AG04450 (cell line): ENCODE measurements at regions not wholly inside any gene's neighbourhood (a gene's known extent, or its start where the extent isn't known, plus 50 kb on each side); places are given as distances from the start of the nearest gene placed in this dataset.

ENCODE experiments used
- CTCF ChIA-PET: fragments of 300-600, 350-600 bp; formaldehyde crosslinking; extraction: SDS; loops from one replicate; lab custom pipeline; 2022; ENCODE audit warnings: antibody characterized with exemption, inconsistent platforms; lab: Charles Lee
- POLR2A ChIA-PET: fragments of 350-600 bp; formaldehyde crosslinking; extraction: SDS; loops from one replicate; lab custom pipeline; 2021; ENCODE audit warnings: antibody characterized with exemption, inconsistent platforms; lab: Yijun Ruan, JAX
- DNase-seq: peaks from one replicate; pipeline ENCODE4 v3.0.0-alpha.2; 2011; ENCODE audit warnings: low read depth, low spot score
- H3K27ac ChIP-seq: one replicate; pipeline ENCODE4 v1.5.1; 2012; ENCODE audit warnings: low read depth, low read length, control low read depth
- H3K27me3 ChIP-seq: one replicate; pipeline ENCODE4 v1.6.0; 2012; ENCODE audit warnings: low read length; ENCODE audit not compliant: control insufficient read depth, insufficient read depth
- H3K4me3 ChIP-seq: 2 replicates; pipeline ENCODE4 v1.5.1; 2011; ENCODE audit warnings: mild to moderate bottlenecking, low read depth, low read length, control low read depth
- H3K9me3 ChIP-seq: 2 replicates; pipeline ENCODE4 v1.5.1; 2012; ENCODE audit warnings: low read length; ENCODE audit not compliant: control insufficient read depth, insufficient read depth
- CTCF ChIP-seq: IDR thresholded peaks from 2 replicates; pipeline ENCODE4 v1.5.1; 2011; ENCODE audit warnings: low read depth, low read length, control low read depth, inconsistent platforms

GRCh38 chr6:19153981-19154295 is 683.2 kb upstream of the ID4 start:
- CTCF ChIA-PET: no interaction called here
- POLR2A ChIA-PET: interaction anchor here (0.6 kb wide), 1 partner anchor 263 kb away, joined by 5 read pairs; no protein-coding TSS in a partner anchor
- no peak for TF ChIP-seq CTCF

GRCh38 chr6:19156443-19156842 is 680.7 kb upstream of the ID4 start:
- ChIA-PET CTCF (no interaction called here), POLR2A (no interaction called here)
- Histone ChIP-seq H3K9me3 (no peaks in the 10 kb centered on the region), H3K27ac (no peak overlapping the region), H3K27me3 (no peaks in the 10 kb centered on the region), H3K4me3 (no peak overlapping the region)
- no peak for TF ChIP-seq CTCF
- no peak for DNase-seq

More at GRCh38 chr6:19153981-19154295, 683.2 kb upstream of the ID4 start:
- no peaks in the 10 kb centered on the region for H3K27me3 ChIP-seq
- H3K27ac ChIP-seq: no peak overlapping the region
- H3K4me3 ChIP-seq: no peak overlapping the region
- H3K9me3 ChIP-seq: no peaks in the 10 kb centered on the region
- DNase-seq: no peak

GRCh38 chr6:19157486-19157885 is 679.7 kb upstream of the ID4 start:
- Histone ChIP-seq H3K27ac (no peak overlapping the region), H3K9me3 (no peaks in the 10 kb centered on the region), H3K4me3 (no peak overlapping the region), H3K27me3 (no peaks in the 10 kb centered on the region)
- ChIA-PET CTCF (no interaction called here), POLR2A (no interaction called here)
- DNase-seq: no peak
- TF ChIP-seq CTCF: no peak

GRCh38 chr6:19158586-19158985 is 678.6 kb upstream of the ID4 start:
- TF ChIP-seq CTCF: no peak
- POLR2A ChIA-PET: no interaction called here
- H3K9me3 ChIP-seq: no peaks in the 10 kb centered on the region
- no peaks in the 10 kb centered on the region for H3K27me3 ChIP-seq
- H3K4me3 ChIP-seq: no peak overlapping the region
- H3K27ac ChIP-seq: no peak overlapping the region
- no peak for DNase-seq
- CTCF ChIA-PET: no interaction called here

GRCh38 chr6:19159089-19159488 is 678.1 kb upstream of the ID4 start:
- ChIA-PET POLR2A (no interaction called here), CTCF (no interaction called here)
- DNase-seq: no peak
- Histone ChIP-seq H3K9me3 (no peaks in the 10 kb centered on the region), H3K27ac (no peak overlapping the region), H3K27me3 (no peaks in the 10 kb centered on the region), H3K4me3 (no peak overlapping the region)
- TF ChIP-seq CTCF: no peak
